ENCODE measurements at regions not wholly inside any gene's neighbourhood (a gene's known extent, or its start where the extent isn't known, plus 50 kb on each side); places are given as distances from the start of the nearest gene placed in this dataset.
A peak's percentile ranks its signal among the peaks of the same experiment; 100 is the strongest.
"Not testable (repeated sequence)": the region's sequence is repeated elsewhere in the genome, so short reads cannot be mapped to it uniquely, and the experiment has no call there.

GRCh38 chr15:25624504-25625177, 185.8 kb upstream of the UBE3A start:
- DNase-seq, result no peak

GRCh38 chr15:25623708-25624107, 184.9 kb upstream of the UBE3A start:
- no peak for DNase-seq

DNA sequence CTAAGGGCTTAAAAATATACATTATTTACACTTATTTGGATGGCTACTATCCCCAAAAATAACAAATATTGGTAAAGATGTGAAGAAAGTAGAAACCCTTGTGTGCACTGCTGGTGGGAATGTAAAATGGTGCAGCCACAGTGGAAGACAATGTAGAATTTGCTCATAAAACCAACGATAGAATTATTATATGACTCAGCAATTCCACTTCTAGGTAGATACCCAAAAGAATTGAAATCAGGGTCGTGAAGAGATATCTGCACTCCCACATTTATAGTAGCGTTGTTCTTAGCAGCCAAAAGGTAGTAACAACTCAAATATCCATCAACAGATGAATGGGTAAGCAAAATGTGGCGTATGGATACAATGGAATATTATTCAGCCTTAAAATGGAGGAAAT, 181.6 kb upstream of the UBE3A start:
- no peak for DNase-seq

DNA sequence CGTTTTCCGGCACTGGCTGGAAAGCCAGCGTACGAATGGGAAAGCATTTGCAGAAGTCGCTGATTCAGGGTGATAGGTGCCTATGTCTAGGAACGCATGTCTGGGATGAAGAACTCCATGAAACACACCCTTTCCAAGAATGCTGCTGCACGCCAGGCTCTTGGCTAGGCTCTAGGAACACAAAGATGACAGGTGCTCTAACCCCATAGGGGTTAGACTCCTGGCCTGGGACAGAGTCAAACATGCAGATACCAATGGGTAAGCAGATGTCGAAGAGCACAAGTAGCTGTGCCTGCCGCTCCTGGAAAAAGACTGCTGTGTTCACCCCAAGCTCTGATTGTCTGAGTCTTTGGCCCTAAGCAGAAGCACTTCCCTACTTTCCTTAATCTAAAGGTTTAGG, 180.9 kb upstream of the UBE3A start:
- DNase-seq, result no peak

GRCh38 chr15:25619076-25619475, 180.3 kb upstream of the UBE3A start:
- DNase-seq, result no peak

DNA sequence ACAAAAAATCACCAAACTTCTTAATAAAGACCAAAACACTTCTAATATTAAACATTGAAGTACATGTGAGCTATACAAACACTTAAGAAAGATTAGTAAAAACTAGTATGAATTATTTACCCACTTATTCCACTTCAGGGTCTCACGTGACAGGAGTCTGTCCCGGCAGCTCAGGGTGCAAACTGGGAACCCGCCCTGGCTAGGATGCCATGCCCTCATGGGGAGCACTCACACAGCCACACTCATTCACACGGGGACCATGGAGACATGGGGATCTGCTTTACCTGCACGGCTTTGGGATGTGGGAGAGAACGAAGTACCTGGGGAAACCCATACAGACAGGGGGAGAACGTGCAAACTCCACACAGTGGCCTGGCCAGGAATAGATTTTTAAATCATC, 179.3 kb upstream of the UBE3A start:
- DNase-seq, result no peak

GRCh38 chr15:25616471-25616870, 177.6 kb upstream of the UBE3A start:
- DNase-seq, result no peak

DNA sequence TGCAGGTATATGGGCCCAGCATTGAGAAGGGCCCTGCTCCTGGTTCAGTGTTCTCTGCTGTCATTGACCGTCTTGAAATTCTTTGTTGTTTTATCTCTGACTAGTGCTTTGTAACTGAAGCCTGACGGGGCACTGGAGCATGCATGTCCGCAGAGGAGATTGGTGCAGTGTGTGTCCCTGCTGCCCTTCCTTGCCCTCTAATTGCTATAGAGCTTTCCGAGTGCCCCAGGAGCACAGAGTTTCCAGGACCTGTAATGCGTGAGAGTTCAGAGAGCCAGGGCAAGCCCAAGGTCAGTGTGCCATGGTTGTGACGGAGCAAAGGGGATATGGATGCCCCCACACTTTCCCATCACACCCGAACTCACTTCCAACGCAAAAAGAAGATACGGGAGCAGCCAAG, 174.3 kb upstream of the UBE3A start:
- DNase-seq, result no peak

DNA sequence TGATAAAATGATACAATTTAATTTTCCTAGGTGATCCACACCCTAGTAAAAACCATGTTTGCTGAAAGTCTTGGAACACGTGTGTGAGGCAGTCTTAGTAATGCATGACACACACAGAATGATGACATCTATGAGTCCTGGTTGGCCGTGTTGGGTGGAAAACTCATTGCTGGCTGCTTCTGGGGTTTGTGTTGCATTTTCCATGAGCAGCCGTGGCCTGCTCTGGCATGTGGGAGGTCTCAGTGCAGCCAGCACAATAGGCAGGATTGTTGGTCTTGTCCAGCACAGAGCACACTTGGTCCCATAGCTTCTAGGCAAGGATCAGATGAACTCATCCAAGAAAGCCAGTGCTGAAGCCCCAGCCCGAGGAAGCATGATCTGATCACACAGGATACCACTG, 172.8 kb upstream of the UBE3A start:
- DNase-seq, result peak in 2 of 3 donors; percentile 45 to 63

DNA sequence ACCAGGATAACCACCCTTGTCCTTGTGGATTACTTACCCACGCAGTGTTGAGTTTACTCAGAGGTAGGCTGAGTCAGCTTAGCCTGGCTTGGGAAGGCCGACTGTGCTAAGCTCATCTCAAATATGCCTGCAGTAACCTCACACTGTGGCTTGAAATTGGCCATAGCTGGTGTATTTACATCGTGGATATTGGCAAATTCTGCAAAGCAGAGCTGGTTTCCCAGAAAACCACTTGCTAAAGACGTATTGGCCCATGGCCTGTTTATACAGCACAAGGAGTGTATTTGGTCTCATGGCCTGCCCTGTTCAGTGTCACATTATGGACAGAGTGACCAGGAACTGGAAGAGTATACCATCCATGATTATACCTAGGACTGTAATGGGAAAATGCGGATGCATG, 170.5 kb upstream of the UBE3A start:
- DNase-seq, result no peak

GRCh38 chr15:25608926-25609325, 170.1 kb upstream of the UBE3A start:
- DNase-seq, result no peak

DNA sequence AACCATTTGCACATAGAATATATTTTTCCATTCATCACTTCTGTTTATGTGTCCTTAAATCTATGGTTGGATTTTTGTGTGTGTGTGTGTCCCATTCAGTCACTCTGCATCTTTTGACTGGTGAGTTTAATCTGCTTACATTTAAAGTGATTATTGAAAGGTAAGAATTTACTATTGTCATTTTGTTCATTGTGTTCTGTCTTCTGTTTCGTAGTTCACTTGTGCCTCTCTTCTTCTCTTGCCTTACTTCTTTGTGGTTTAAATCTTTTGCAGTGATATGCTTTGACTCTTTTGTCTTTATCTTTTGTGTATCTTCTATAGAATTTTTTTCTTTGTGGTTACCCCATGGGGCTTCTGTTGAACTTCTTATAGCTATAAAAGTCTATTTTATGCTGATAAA, 166.3 kb upstream of the UBE3A start:
- DNase-seq, result no peak

- DNase-seq, result no peak
Observed at GRCh38 chr15:25600751-25601150, 161.9 kb upstream of the UBE3A start.

DNA sequence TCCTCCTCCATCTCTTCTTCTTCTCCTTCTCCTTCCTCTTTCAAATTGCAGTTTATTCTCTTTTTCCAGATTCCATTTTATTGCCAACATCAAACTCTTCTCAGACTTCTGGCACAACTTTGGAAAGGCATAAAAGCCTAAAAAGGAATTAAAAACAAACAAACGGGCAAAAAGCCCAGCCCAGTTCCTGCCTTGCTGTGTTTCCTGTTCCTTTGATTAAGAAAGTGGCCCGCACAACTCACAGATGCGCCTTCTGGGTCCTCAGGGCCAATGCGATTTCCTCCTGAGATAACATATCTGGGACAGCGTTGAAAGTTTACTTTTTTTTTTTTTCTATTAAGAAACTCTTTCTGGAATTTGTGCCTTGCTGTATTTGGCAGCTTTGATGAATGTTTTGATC, 158.7 kb upstream of the UBE3A start:
- DNase-seq, result no peak

- peak in 2 of 3 donors; percentile 22 to 48 for DNase-seq
Observed at GRCh38 chr15:25596644-25597562, 158.1 kb upstream of the UBE3A start.

DNA sequence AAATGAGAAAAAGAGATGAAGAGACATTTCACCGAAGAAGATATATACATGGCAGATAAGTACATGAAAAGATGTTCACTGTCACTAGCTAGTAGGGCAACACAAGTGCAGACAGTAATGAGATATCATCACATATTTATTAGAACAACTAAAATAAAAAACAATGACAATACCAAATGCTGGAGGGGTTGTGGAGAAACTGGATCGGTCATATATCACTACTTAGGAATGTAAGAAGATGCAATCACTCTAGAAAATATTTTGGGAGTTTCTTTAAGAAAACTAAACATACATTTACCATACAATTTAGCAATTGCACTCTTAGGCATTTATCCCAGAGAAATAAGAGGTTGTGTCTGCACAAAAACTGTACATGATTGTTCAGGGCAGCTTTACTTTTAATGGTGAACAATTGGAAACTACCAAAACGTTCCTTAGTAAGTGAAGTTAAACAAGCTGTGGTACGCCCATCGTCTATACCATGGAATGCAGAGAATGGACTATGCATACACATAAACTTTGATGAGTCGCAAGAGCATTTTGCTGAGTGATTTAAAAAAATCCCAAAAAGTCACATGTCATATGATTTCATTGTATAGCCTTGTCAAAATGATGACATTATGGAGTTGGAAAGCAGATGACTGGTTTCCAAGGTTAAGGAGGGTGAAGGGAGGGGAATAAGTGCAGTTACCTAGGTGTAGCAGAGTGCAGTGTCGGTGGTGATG, 149.0 kb upstream of the UBE3A start:
- no peak for DNase-seq

DNA sequence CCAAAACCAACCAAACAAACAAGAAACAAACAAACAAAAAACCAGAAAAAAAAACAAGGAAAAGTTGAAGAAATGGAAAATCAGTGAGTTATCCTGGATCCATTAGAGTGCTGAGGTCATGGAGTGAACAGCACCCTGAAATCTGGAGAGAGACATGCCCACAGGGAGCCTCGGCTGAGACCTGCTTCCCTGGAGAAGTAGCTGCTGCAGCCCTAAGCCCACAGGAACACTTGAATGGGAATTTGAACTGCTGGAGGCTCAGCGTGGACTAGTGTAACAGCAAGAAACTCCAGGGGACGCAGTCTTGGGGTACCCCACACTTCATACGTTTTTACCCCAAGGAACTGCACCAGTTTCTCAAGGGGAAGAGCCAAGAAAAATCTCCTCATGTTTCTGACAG, 144.1 kb upstream of the UBE3A start:
- no peak for DNase-seq

DNA sequence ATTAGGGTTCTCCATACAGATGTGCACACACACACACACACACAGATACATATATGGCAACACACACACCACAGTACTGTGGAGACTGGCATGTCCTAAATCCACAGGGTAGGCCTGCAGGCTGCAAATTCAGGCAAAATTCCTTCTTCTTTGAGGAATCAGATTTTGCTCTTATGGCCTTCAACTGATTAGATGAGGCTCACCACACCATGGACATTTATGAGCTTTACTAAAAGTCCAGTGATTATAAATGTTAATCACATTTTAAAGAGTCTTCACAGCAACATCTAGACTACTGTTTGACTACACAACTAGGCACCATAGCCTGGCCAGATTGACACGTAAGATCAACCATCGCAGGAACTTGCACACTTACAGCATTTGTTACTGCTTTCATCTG, 140.3 kb upstream of the UBE3A start:
- DNase-seq, result no peak

- peak in 1 of 3 donors; percentile 22 for DNase-seq
Observed at GRCh38 chr15:25572191-25572590, 133.4 kb upstream of the UBE3A start.

GRCh38 chr15:25568751-25569150, 129.9 kb upstream of the UBE3A start:
- DNase-seq, result peak; percentile 2 to 60 (median 40)

DNA sequence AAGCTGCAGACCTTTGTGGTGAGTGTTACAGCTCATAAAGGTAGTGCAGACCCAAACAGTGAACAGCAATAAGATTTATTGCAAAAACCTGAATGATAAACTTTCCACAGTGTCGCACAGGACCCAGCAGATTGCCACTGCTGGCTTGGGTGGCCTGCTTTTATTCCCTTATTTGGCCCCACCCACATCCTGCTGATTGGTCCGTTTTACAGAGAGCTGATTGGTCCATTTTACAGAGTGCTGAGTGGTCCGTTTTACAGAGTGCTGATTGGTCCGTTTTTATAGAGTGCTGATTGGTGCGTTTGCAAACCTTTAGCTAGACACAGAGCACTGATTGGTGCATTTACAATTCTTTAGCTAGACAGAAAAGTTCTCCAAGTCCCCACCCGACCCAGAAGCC, 127.7 kb upstream of the UBE3A start:
- DNase-seq, result not testable (repeated sequence)

- DNase-seq, result no peak
Observed at GRCh38 chr15:25565470-25566264, 126.8 kb upstream of the UBE3A start.

Measured in muscle of back (tissue), 3 donors.